SK-N-SH (cell line): ENCODE measurements at regions not wholly inside any gene's neighbourhood (a gene's known extent, or its start where the extent isn't known, plus 50 kb on each side); places are given as distances from the start of the nearest gene placed in this dataset.
"Not testable (repeated sequence)": the region's sequence is repeated elsewhere in the genome, so short reads cannot be mapped to it uniquely, and the experiment has no call there.

Experiments used
- EP300 ChIP-seq, 2 experiments: IDR thresholded peaks; 2 replicates each; pipeline versions ENCODE4 v1.4.0 to v1.6.1; 2012; ENCODE audit warnings: borderline replicate concordance in 1 of 2, low read depth in 1 of 2, low read length in 1 of 2
- TF ChIP-seq, protein P1 (sequence below): IDR thresholded peaks from 2 replicates; pipeline ENCODE4 v1.4.0; 2012; ENCODE audit warnings: low read depth, borderline replicate concordance

DNA sequence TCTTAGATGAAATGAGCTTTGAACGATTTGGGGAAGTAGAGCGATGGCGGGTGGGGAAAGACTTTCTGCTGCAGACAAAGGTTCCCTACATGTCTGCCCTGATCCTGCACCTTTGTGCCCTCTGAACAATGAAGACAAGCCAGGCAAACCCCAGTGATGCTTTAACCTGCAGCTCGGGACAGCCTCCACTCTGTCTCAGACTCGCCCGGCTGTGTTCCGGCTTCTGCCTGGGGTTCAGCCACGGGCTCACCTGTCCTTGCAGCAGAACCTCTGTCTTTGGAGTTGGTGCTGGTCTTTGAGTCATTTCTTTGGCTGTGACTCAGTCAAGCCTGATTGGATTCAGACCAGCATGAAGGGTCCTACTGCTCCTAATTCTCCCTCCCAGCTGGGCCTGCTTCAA, 823.6 kb upstream of the TPTE start:
- TF ChIP-seq, protein P1, sequence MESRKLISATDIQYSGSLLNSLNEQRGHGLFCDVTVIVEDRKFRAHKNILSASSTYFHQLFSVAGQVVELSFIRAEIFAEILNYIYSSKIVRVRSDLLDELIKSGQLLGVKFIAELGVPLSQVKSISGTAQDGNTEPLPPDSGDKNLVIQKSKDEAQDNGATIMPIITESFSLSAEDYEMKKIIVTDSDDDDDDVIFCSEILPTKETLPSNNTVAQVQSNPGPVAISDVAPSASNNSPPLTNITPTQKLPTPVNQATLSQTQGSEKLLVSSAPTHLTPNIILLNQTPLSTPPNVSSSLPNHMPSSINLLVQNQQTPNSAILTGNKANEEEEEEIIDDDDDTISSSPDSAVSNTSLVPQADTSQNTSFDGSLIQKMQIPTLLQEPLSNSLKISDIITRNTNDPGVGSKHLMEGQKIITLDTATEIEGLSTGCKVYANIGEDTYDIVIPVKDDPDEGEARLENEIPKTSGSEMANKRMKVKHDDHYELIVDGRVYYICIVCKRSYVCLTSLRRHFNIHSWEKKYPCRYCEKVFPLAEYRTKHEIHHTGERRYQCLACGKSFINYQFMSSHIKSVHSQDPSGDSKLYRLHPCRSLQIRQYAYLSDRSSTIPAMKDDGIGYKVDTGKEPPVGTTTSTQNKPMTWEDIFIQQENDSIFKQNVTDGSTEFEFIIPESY, result not testable (repeated sequence)
- TF ChIP-seq EP300 (IDR thresholded peaks at IDR 0.05; ENCODE audit: borderline replicate concordance in 1 of 2, low read depth in 1 of 2, low read length in 1 of 2), result not testable (repeated sequence)
